ENCODE measurements at regions not wholly inside any gene's neighbourhood (a gene's known extent, or its start where the extent isn't known, plus 50 kb on each side); places are given as distances from the start of the nearest gene placed in this dataset.
A peak's percentile ranks its signal among the peaks of the same experiment; 100 is the strongest.
"Not testable (repeated sequence)": the region's sequence is repeated elsewhere in the genome, so short reads cannot be mapped to it uniquely, and the experiment has no call there.

GRCh38 chr17:30638968-30639367, 161.8 kb downstream of the GOSR1 start:
- DNase-seq (ENCODE audit: low read depth in 2 of 2) = not testable (repeated sequence)

GRCh38 chr17:30631651-30632050, 154.4 kb downstream of the GOSR1 start:
- not testable (repeated sequence) for DNase-seq (ENCODE audit: low read depth in 2 of 2)

- not testable (repeated sequence) for DNase-seq (ENCODE audit: low read depth in 2 of 2)
These were observed 148.2 kb downstream of the GOSR1 start for GRCh38 chr17:30625380-30625779.

GRCh38 chr17:30624180-30624579, 147.0 kb downstream of the GOSR1 start:
- not testable (repeated sequence) for DNase-seq (ENCODE audit: low read depth in 2 of 2)

GRCh38 chr17:30609682-30610081, 132.5 kb downstream of the GOSR1 start:
- DNase-seq (ENCODE audit: low read depth in 2 of 2) = not testable (repeated sequence)

- no peak for DNase-seq (ENCODE audit: low read depth in 2 of 2)
These were observed 128.3 kb downstream of the GOSR1 start for GRCh38 chr17:30605523-30605922.

GRCh38 chr17:30605027-30605426, 127.8 kb downstream of the GOSR1 start:
- DNase-seq (ENCODE audit: low read depth in 2 of 2) = no peak

GRCh38 chr17:30602396-30602795, 125.2 kb downstream of the GOSR1 start:
- DNase-seq (ENCODE audit: low read depth in 2 of 2) = not testable (repeated sequence)

GRCh38 chr17:30601984-30602383, 124.8 kb downstream of the GOSR1 start:
- DNase-seq (ENCODE audit: low read depth in 2 of 2) = not testable (repeated sequence)

GRCh38 chr17:30600830-30601494, 123.8 kb downstream of the GOSR1 start:
- DNase-seq (ENCODE audit: low read depth in 2 of 2) = peak in 1 of 2 donors; percentile 2

- peak; percentile 38 to 64 for DNase-seq (ENCODE audit: low read depth in 2 of 2)
These were observed 123.0 kb downstream of the GOSR1 start for GRCh38 chr17:30600060-30600829.

- no peak for DNase-seq (ENCODE audit: low read depth in 2 of 2)
These were observed 122.3 kb downstream of the GOSR1 start for GRCh38 chr17:30599428-30600059.

GRCh38 chr17:30597776-30598288, 120.6 kb downstream of the GOSR1 start:
- no peak for DNase-seq (ENCODE audit: low read depth in 2 of 2)

- not testable (repeated sequence) for DNase-seq (ENCODE audit: low read depth in 2 of 2)
These were observed 120.0 kb downstream of the GOSR1 start for GRCh38 chr17:30596948-30597775.

- DNase-seq (ENCODE audit: low read depth in 2 of 2) = not testable (repeated sequence)
These were observed 117.8 kb downstream of the GOSR1 start for GRCh38 chr17:30594953-30595371.

GRCh38 chr17:30594223-30594952, 117.2 kb downstream of the GOSR1 start:
- DNase-seq (ENCODE audit: low read depth in 2 of 2) = no peak

GRCh38 chr17:30590081-30590733, 113.0 kb downstream of the GOSR1 start:
- no peak for DNase-seq (ENCODE audit: low read depth in 2 of 2)

- DNase-seq (ENCODE audit: low read depth in 2 of 2) = no peak
These were observed 112.2 kb downstream of the GOSR1 start for GRCh38 chr17:30589431-30589830.

GRCh38 chr17:30588798-30589247, 111.6 kb downstream of the GOSR1 start:
- DNase-seq (ENCODE audit: low read depth in 2 of 2) = no peak

All from stimulated activated CD8-positive, alpha-beta memory T cell treated with anti-CD3 and anti-CD28 coated beads, Interleukin-15, amount 100 ng/mL, for 48 hours (primary cell).